HEK293 (cell line): ENCODE measurements at regions not wholly inside any gene's neighbourhood (a gene's known extent, or its start where the extent isn't known, plus 50 kb on each side); places are given as distances from the start of the nearest gene placed in this dataset.

Experiments used
- CTCF ChIA-PET: fragments of 350-600 bp; formaldehyde crosslinking; extraction: SDS; loops from one replicate; lab custom pipeline; 2021; ENCODE audit warnings: antibody characterized with exemption; lab: Yijun Ruan, JAX
- POLR2A ChIA-PET: fragments of 300-600 bp; formaldehyde crosslinking; extraction: SDS; loops from one replicate; lab custom pipeline; 2020; ENCODE audit warnings: antibody characterized with exemption, inconsistent platforms; lab: Yijun Ruan, JAX
- H3K27ac ChIP-seq: fragments of 200-500 bp; sonication (Bioruptor generic); 2 replicates; pipeline ENCODE4 v1.5.1; 2014; ENCODE audit warnings: low read depth, low read length, control low read depth, inconsistent platforms; ENCODE audit errors: extremely low read depth
- H3K36me3 ChIP-seq, 2 experiments: fragments of 200-500 bp in 1 of 2; sonication (Bioruptor generic) in 1 of 2; 1 replicate in 1 of 2; 2 replicates in 1 of 2; pipeline ENCODE4 v1.5.1; 2014 to 2017; ENCODE audit warnings: inconsistent platforms in 2 of 2, low read length in 2 of 2; ENCODE audit not compliant: control insufficient read depth in 2 of 2, insufficient read depth in 1 of 2
- H3K4me1 ChIP-seq: fragments of 200-500 bp; sonication (Bioruptor generic); 2 replicates; pipeline ENCODE4 v1.5.1; 2014; ENCODE audit warnings: mild to moderate bottlenecking, low read length, inconsistent platforms; ENCODE audit not compliant: control insufficient read depth, insufficient read depth
- H3K4me3 ChIP-seq: 2 replicates; pipeline ENCODE4 v1.5.1; 2011; ENCODE audit warnings: low read depth, mild to moderate bottlenecking, control low read depth, low read length, moderate library complexity
- H3K9me3 ChIP-seq: fragments of 200-500 bp; sonication (Bioruptor generic); 2 replicates; pipeline ENCODE4 v1.5.1; 2014; ENCODE audit warnings: low read depth, low read length, inconsistent platforms; ENCODE audit not compliant: control insufficient read depth, insufficient read depth
- BCL11A ChIP-seq: fragments of 450-650 bp; formaldehyde crosslinking; IDR thresholded peaks from 2 replicates; pipeline ENCODE4 v1.5.1; 2016; ENCODE audit warnings: low read depth, missing biosample characterization, missing genetic modification characterization
- EGR2 ChIP-seq: fragments of 450-650 bp; formaldehyde crosslinking; IDR thresholded peaks from 2 replicates; pipeline ENCODE4 v1.5.1; 2016; ENCODE audit warnings: low read depth, missing biosample characterization, missing genetic modification characterization
- FEZF1 ChIP-seq: fragments of 450-650 bp; formaldehyde crosslinking; IDR thresholded peaks from 2 replicates; pipeline ENCODE4 v1.5.1; 2016; ENCODE audit warnings: missing biosample characterization, missing genetic modification characterization
- KLF9 ChIP-seq: fragments of 450-650 bp; formaldehyde crosslinking; IDR thresholded peaks from 2 replicates; pipeline ENCODE4 v1.5.1; 2016; ENCODE audit warnings: missing biosample characterization, missing genetic modification characterization, low read depth
- SP2 ChIP-seq: fragments of 450-650 bp; formaldehyde crosslinking; IDR thresholded peaks from 2 replicates; pipeline ENCODE4 v1.5.1; 2016; ENCODE audit warnings: missing biosample characterization, missing genetic modification characterization
- ZBTB7A ChIP-seq: fragments of 450-650 bp; formaldehyde crosslinking; IDR thresholded peaks from 2 replicates; pipeline ENCODE4 v1.5.1; 2016; ENCODE audit warnings: low read depth, missing biosample characterization, missing genetic modification characterization
- ZNF24 ChIP-seq: fragments of 450-650 bp; formaldehyde crosslinking; IDR thresholded peaks from 2 replicates; pipeline ENCODE4 v1.5.1; 2016; ENCODE audit warnings: missing biosample characterization, missing genetic modification characterization
- ZNF621 ChIP-seq: fragments of 450-650 bp; formaldehyde crosslinking; IDR thresholded peaks from 2 replicates; pipeline ENCODE4 v1.5.1; 2017; ENCODE audit warnings: missing biosample characterization, missing genetic modification characterization
- ZNF654 ChIP-seq: fragments of 450-650 bp; formaldehyde crosslinking; IDR thresholded peaks from 2 replicates; pipeline ENCODE4 v1.5.1; 2016; ENCODE audit warnings: low read depth, missing biosample characterization, missing genetic modification characterization
- ZNF768 ChIP-seq: fragments of 450-650 bp; formaldehyde crosslinking; IDR thresholded peaks from 2 replicates; pipeline ENCODE4 v1.5.1; 2018; ENCODE audit warnings: missing biosample characterization, mild to moderate bottlenecking, missing genetic modification characterization
- ZNF837 ChIP-seq: fragments of 450-650 bp; formaldehyde crosslinking; IDR thresholded peaks from 2 replicates; pipeline ENCODE4 v1.5.1; 2016; ENCODE audit warnings: missing biosample characterization, missing genetic modification characterization
- ZSCAN23 ChIP-seq: fragments of 450-650 bp; formaldehyde crosslinking; IDR thresholded peaks from 2 replicates; pipeline ENCODE4 v1.5.1; 2016; ENCODE audit warnings: missing biosample characterization, missing genetic modification characterization
- TF ChIP-seq, protein P1 (sequence below): fragments of 450-650 bp; formaldehyde crosslinking; IDR thresholded peaks from 2 replicates; pipeline ENCODE4 v1.5.1; 2016; ENCODE audit warnings: missing biosample characterization, missing genetic modification characterization, borderline replicate concordance
- TF ChIP-seq, protein P2 (sequence below): fragments of 450-650 bp; formaldehyde crosslinking; IDR thresholded peaks from 2 replicates; pipeline ENCODE4 v1.5.1; 2016; ENCODE audit warnings: missing biosample characterization, missing genetic modification characterization
- TF ChIP-seq, protein P3 (sequence below): fragments of 450-650 bp; formaldehyde crosslinking; IDR thresholded peaks from 2 replicates; pipeline ENCODE4 v1.5.1; 2016; ENCODE audit warnings: missing biosample characterization, missing genetic modification characterization
- TF ChIP-seq, protein P4 (sequence below): fragments of 450-650 bp; IDR thresholded peaks from 2 replicates; pipeline ENCODE4 v1.5.1; 2018; ENCODE audit warnings: missing biosample characterization, mild to moderate bottlenecking, missing genetic modification characterization

DNA sequence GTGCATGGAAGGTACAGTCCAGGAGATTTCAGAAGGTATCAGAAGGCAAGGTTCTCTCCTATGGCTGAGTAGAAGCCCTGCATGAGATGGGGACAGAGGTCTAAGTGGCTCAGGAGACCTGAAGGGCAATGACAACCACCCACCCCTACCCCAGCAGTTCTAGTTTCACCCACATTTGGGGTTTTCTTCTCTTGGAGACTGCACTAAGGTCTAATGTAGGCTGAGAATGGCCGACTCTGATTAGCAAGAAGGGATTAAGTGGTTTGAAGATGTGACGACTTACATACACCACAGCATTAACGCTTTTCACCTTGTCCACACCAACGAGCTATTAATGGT lies 71.7 kb upstream of the SOX5 start:
- POLR2A ChIA-PET = no interaction called here

More for the DNA sequence above, 71.7 kb upstream of the SOX5 start:
- CTCF ChIA-PET = no interaction called here
- H3K4me3 ChIP-seq = no peak overlapping the region
- TF ChIP-seq, protein P1, sequence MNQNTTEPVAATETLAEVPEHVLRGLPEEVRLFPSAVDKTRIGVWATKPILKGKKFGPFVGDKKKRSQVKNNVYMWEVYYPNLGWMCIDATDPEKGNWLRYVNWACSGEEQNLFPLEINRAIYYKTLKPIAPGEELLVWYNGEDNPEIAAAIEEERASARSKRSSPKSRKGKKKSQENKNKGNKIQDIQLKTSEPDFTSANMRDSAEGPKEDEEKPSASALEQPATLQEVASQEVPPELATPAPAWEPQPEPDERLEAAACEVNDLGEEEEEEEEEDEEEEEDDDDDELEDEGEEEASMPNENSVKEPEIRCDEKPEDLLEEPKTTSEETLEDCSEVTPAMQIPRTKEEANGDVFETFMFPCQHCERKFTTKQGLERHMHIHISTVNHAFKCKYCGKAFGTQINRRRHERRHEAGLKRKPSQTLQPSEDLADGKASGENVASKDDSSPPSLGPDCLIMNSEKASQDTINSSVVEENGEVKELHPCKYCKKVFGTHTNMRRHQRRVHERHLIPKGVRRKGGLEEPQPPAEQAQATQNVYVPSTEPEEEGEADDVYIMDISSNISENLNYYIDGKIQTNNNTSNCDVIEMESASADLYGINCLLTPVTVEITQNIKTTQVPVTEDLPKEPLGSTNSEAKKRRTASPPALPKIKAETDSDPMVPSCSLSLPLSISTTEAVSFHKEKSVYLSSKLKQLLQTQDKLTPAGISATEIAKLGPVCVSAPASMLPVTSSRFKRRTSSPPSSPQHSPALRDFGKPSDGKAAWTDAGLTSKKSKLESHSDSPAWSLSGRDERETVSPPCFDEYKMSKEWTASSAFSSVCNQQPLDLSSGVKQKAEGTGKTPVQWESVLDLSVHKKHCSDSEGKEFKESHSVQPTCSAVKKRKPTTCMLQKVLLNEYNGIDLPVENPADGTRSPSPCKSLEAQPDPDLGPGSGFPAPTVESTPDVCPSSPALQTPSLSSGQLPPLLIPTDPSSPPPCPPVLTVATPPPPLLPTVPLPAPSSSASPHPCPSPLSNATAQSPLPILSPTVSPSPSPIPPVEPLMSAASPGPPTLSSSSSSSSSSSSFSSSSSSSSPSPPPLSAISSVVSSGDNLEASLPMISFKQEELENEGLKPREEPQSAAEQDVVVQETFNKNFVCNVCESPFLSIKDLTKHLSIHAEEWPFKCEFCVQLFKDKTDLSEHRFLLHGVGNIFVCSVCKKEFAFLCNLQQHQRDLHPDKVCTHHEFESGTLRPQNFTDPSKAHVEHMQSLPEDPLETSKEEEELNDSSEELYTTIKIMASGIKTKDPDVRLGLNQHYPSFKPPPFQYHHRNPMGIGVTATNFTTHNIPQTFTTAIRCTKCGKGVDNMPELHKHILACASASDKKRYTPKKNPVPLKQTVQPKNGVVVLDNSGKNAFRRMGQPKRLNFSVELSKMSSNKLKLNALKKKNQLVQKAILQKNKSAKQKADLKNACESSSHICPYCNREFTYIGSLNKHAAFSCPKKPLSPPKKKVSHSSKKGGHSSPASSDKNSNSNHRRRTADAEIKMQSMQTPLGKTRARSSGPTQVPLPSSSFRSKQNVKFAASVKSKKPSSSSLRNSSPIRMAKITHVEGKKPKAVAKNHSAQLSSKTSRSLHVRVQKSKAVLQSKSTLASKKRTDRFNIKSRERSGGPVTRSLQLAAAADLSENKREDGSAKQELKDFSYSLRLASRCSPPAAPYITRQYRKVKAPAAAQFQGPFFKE (tag by site-specific recombination) = no peak
- TF ChIP-seq SP2 (tag by site-specific recombination) (no peak), ZBTB7A (tag by site-specific recombination) (no peak), FEZF1 (tag by site-specific recombination) (no peak), ZNF621 (no peak), KLF9 (tag by site-specific recombination) (no peak), ZNF768 (no peak), ZSCAN23 (tag by site-specific recombination) (no peak), EGR2 (tag by site-specific recombination) (no peak), ZNF24 (tag by site-specific recombination) (no peak), ZNF837 (tag by site-specific recombination) (no peak), ZNF654 (tag by site-specific recombination) (no peak), BCL11A (no peak)
- TF ChIP-seq, protein P2, sequence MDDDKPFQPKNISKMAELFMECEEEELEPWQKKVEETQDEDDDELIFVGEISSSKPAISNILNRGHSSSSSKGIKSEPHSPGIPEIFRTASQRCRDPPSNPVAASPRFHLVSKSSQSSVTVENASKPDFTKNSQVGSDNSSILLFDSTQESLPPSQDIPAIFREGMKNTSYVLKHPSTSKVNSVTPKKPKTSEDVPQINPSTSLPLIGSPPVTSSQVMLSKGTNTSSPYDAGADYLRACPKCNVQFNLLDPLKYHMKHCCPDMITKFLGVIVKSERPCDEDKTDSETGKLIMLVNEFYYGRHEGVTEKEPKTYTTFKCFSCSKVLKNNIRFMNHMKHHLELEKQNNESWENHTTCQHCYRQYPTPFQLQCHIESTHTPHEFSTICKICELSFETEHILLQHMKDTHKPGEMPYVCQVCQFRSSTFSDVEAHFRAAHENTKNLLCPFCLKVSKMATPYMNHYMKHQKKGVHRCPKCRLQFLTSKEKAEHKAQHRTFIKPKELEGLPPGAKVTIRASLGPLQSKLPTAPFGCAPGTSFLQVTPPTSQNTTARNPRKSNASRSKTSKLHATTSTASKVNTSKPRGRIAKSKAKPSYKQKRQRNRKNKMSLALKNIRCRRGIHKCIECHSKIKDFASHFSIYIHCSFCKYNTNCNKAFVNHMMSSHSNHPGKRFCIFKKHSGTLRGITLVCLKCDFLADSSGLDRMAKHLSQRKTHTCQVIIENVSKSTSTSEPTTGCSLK (tag by site-specific recombination) = no peak
- TF ChIP-seq, protein P3, sequence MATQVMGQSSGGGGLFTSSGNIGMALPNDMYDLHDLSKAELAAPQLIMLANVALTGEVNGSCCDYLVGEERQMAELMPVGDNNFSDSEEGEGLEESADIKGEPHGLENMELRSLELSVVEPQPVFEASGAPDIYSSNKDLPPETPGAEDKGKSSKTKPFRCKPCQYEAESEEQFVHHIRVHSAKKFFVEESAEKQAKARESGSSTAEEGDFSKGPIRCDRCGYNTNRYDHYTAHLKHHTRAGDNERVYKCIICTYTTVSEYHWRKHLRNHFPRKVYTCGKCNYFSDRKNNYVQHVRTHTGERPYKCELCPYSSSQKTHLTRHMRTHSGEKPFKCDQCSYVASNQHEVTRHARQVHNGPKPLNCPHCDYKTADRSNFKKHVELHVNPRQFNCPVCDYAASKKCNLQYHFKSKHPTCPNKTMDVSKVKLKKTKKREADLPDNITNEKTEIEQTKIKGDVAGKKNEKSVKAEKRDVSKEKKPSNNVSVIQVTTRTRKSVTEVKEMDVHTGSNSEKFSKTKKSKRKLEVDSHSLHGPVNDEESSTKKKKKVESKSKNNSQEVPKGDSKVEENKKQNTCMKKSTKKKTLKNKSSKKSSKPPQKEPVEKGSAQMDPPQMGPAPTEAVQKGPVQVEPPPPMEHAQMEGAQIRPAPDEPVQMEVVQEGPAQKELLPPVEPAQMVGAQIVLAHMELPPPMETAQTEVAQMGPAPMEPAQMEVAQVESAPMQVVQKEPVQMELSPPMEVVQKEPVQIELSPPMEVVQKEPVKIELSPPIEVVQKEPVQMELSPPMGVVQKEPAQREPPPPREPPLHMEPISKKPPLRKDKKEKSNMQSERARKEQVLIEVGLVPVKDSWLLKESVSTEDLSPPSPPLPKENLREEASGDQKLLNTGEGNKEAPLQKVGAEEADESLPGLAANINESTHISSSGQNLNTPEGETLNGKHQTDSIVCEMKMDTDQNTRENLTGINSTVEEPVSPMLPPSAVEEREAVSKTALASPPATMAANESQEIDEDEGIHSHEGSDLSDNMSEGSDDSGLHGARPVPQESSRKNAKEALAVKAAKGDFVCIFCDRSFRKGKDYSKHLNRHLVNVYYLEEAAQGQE (tag by site-specific recombination) = no peak
- TF ChIP-seq, protein P4, sequence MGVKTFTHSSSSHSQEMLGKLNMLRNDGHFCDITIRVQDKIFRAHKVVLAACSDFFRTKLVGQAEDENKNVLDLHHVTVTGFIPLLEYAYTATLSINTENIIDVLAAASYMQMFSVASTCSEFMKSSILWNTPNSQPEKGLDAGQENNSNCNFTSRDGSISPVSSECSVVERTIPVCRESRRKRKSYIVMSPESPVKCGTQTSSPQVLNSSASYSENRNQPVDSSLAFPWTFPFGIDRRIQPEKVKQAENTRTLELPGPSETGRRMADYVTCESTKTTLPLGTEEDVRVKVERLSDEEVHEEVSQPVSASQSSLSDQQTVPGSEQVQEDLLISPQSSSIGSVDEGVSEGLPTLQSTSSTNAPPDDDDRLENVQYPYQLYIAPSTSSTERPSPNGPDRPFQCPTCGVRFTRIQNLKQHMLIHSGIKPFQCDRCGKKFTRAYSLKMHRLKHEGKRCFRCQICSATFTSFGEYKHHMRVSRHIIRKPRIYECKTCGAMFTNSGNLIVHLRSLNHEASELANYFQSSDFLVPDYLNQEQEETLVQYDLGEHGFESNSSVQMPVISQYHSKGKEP (tag by site-specific recombination) = no peak
- no peaks in the 10 kb centered on the region for H3K36me3 ChIP-seq
- H3K27ac ChIP-seq = no peak overlapping the region
- no peaks in the 10 kb centered on the region for H3K9me3 ChIP-seq
- H3K4me1 ChIP-seq = peaks cover 3% of the 10 kb centered on the region; the same call in 1 of the 2 replicates
